DND-41 (cell line): ENCODE measurements at regions not wholly inside any gene's neighbourhood (a gene's known extent, or its start where the extent isn't known, plus 50 kb on each side); places are given as distances from the start of the nearest gene placed in this dataset.

ENCODE experiments used
- EZH2 ChIP-seq: IDR thresholded peaks from 3 replicates; pipeline ENCODE4 v1.6.1; 2012; ENCODE audit warnings: borderline replicate concordance, low read depth, mild to moderate bottlenecking, moderate library complexity, low read length, inconsistent platforms; ENCODE audit not compliant: severe bottlenecking
- TF ChIP-seq, protein P1 (sequence below): IDR thresholded peaks from 2 replicates; pipeline ENCODE4 v1.5.1; 2012; ENCODE audit warnings: borderline replicate concordance, low read length, moderate library complexity, mild to moderate bottlenecking; ENCODE audit not compliant: poor library complexity, severe bottlenecking; ENCODE audit errors: extremely low read depth

GRCh38 chrX:85630901-85631300, 251.4 kb upstream of the POF1B start:
- TF ChIP-seq EZH2 = no peak
- TF ChIP-seq, protein P1, sequence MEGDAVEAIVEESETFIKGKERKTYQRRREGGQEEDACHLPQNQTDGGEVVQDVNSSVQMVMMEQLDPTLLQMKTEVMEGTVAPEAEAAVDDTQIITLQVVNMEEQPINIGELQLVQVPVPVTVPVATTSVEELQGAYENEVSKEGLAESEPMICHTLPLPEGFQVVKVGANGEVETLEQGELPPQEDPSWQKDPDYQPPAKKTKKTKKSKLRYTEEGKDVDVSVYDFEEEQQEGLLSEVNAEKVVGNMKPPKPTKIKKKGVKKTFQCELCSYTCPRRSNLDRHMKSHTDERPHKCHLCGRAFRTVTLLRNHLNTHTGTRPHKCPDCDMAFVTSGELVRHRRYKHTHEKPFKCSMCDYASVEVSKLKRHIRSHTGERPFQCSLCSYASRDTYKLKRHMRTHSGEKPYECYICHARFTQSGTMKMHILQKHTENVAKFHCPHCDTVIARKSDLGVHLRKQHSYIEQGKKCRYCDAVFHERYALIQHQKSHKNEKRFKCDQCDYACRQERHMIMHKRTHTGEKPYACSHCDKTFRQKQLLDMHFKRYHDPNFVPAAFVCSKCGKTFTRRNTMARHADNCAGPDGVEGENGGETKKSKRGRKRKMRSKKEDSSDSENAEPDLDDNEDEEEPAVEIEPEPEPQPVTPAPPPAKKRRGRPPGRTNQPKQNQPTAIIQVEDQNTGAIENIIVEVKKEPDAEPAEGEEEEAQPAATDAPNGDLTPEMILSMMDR = no peak
